HCT116 (cell line): ENCODE measurements at regions not wholly inside any gene's neighbourhood (a gene's known extent, or its start where the extent isn't known, plus 50 kb on each side); places are given as distances from the start of the nearest gene placed in this dataset.
"Not testable (repeated sequence)": the region's sequence is repeated elsewhere in the genome, so short reads cannot be mapped to it uniquely, and the experiment has no call there.

ENCODE experiments used
- CTCF ChIP-seq, 3 experiments: fragments of 200-600 bp in 1 of 3; sonication (generic) in 1 of 3; IDR thresholded peaks in 2 of 3; conservative IDR thresholded peaks in 1 of 3; 2 replicates each; pipeline ENCODE4 v1.5.1; 2012 to 2017; ENCODE audit warnings: low read depth in 2 of 3, low read length in 2 of 3, antibody characterized with exemption in 1 of 3, borderline replicate concordance in 1 of 3, control low read depth in 1 of 3, mild to moderate bottlenecking in 1 of 3, mixed read lengths in 1 of 3, mixed run types in 1 of 3, moderate library complexity in 1 of 3; ENCODE audit not compliant: insufficient read depth in 1 of 3
- POLR2A ChIP-seq: IDR thresholded peaks from 2 replicates; pipeline ENCODE4 v1.7.0; 2011; ENCODE audit warnings: borderline replicate concordance; ENCODE audit not compliant: insufficient read depth, insufficient read length; ENCODE audit errors: extremely low read depth

- TF ChIP-seq CTCF (IDR thresholded peaks at IDR 0.05 in 2 of 3, conservative IDR thresholded peaks at IDR 0.05 in 1 of 3; ENCODE audit: borderline replicate concordance in 1 of 3, insufficient read depth in 1 of 3, low read depth in 2 of 3, low read length in 2 of 3); POLR2A: not testable (repeated sequence)
These were observed 161.5 kb downstream of the REEP3 start for GRCh38 chr10:63682698-63683052.
